Tibial artery (tissue), 4 donors: ENCODE measurements at regions not wholly inside any gene's neighbourhood (a gene's known extent, or its start where the extent isn't known, plus 50 kb on each side); places are given as distances from the start of the nearest gene placed in this dataset.

ENCODE experiments used
- DNase-seq, 2 donors: peaks; one replicate each; pipeline ENCODE4 v3.0.0-alpha.2; 2019
- H3K27ac ChIP-seq, 2 donors: fragments of 200-600 bp; sonication (generic) in 1 of 2; 1 replicate in 1 of 2; 2 replicates in 1 of 2; pipeline ENCODE4 v1.5.1; 2018 to 2019; ENCODE audit warnings: mild to moderate bottlenecking in 1 of 2
- H3K27me3 ChIP-seq, 2 donors: fragments of 200-600 bp; sonication (generic) in 1 of 2; one replicate each; pipeline versions ENCODE4 v1.5.1 to v1.6.0; 2016 to 2019
- H3K36me3 ChIP-seq, 3 donors: fragments of 200-600 bp; sonication (generic) in 2 of 3; one replicate each; pipeline ENCODE4 v1.5.1; 2016 to 2019; ENCODE audit warnings: mild to moderate bottlenecking in 2 of 3
- H3K4me1 ChIP-seq, 4 donors: fragments of 200-600 bp; sonication (generic) in 2 of 4; 1 replicate in 3 of 4; 2 replicates in 1 of 4; pipeline ENCODE4 v1.5.1; 2016 to 2019
- H3K4me3 ChIP-seq, 2 donors: fragments of 200-600 bp; sonication (generic) in 1 of 2; 1 replicate in 1 of 2; 2 replicates in 1 of 2; pipeline ENCODE4 v1.5.1; 2018 to 2019; ENCODE audit warnings: mild to moderate bottlenecking in 2 of 2
- H3K9me3 ChIP-seq, 3 donors: fragments of 200-600 bp; sonication (generic) in 1 of 3; one replicate each; pipeline ENCODE4 v1.5.1; 2016 to 2019
- intact Hi-C: fragments of 100-400 bp; cut with DNase I; formaldehyde crosslinking; loops from one replicate; pipeline ENCODE4 v1.15.0; 2023; ENCODE audit warnings: low total_unique reads
- TF ChIP-seq, protein P1 (sequence below), 2 experiments: fragments of 200-600 bp in 1 of 2; fragments of 450-650 bp in 1 of 2; IDR thresholded peaks; one replicate each; pipeline ENCODE4 v1.5.1; 2017 to 2019; ENCODE audit warnings: antibody characterized with exemption in 2 of 2, mild to moderate bottlenecking in 1 of 2, moderate library complexity in 1 of 2

DNA sequence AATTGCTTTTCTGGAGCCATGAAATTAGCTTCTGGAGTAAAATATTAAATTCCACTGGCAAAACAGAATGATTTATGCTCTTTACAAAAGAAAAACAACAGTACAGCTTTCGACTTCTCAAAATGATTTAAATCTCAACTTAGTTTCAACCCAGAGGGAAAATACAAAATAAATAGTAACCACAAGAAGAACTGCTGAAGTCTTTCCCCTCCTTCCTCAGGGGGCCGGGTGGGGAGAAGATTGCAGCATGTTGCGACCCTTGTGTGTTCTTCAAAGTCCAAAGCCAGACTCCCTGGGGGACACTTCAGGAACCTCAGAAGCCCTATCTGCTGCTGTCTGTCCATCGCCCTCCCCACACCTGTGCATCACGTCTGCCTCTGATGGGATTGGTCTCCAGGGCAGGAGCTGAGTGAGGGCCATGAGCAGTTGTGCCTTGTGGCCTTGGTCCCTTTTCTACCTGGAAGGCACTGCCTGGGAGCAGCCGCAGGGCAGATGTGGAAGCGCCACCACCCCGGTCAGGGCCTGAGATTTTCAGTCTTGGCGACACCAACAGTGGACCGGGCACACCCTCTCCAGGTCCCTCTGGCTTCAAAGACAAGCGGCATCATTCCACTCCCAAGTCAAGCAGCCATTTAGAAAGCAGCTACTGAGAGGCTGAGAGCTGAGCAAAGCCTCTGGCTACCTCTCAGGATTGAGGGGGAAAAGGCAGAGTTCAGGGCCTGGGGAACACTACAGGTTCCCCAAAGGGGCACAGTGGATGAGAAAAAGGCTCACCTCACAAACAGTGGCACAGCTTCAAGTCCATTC is 210.1 kb upstream of the RAB6C start:
- Histone ChIP-seq H3K4me1 (no peaks in the 10 kb centered on the region), H3K27ac (no peak overlapping the region), H3K4me3 (no peak overlapping the region), H3K36me3 (no peaks in the 10 kb centered on the region), H3K27me3 (peaks cover 0 to 21% of the 10 kb centered on the region in 2 donors), H3K9me3 (no peaks in the 10 kb centered on the region)
- TF ChIP-seq, protein P1, sequence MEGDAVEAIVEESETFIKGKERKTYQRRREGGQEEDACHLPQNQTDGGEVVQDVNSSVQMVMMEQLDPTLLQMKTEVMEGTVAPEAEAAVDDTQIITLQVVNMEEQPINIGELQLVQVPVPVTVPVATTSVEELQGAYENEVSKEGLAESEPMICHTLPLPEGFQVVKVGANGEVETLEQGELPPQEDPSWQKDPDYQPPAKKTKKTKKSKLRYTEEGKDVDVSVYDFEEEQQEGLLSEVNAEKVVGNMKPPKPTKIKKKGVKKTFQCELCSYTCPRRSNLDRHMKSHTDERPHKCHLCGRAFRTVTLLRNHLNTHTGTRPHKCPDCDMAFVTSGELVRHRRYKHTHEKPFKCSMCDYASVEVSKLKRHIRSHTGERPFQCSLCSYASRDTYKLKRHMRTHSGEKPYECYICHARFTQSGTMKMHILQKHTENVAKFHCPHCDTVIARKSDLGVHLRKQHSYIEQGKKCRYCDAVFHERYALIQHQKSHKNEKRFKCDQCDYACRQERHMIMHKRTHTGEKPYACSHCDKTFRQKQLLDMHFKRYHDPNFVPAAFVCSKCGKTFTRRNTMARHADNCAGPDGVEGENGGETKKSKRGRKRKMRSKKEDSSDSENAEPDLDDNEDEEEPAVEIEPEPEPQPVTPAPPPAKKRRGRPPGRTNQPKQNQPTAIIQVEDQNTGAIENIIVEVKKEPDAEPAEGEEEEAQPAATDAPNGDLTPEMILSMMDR (IDR thresholded peaks at IDR 0.05) = no peak
- intact Hi-C loops = no loop called here
- peak in 1 of 2 donors; percentile 28 for DNase-seq

DNA sequence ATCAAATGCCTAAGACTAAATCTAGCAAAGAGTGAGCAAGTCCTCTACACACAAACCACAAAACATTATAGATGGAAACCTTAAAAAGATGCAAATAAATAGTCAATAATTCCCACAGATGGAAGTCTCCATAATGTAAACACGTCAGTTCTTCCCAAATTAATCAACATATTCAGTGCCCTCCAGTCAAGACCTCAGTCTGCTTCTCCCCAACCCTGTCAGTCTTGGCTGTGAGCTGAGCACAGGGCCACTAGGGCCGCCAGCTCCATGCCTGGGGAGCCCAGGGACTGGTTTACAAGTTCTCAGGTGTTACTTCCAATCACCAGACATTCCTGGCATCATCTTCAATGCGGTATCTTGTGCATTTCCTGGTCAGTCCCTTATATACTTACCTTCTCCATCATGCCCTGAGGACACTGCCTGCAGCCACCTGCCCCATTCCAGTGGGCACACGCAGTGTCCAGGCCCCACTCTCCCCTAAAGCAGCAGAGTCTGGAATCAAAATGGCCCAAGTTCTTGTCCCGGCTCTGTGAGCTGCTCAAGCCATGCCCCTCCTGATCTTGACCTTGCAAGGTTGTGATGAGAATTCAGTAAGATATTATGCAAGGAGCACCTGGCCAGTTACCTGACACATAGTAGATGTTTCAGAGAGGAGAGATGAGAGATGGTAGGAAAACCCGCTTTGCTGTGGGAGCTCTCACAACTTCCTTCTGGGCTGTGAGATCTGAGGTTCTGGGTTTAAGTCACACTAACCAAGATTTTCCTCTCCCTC is 207.9 kb upstream of the RAB6C start:
- Histone ChIP-seq H3K27me3 (peaks cover 0 to 4% of the 10 kb centered on the region in 2 donors), H3K4me1 (no peaks in the 10 kb centered on the region), H3K9me3 (no peaks in the 10 kb centered on the region), H3K4me3 (no peak overlapping the region), H3K27ac (no peak overlapping the region), H3K36me3 (no peaks in the 10 kb centered on the region)
- intact Hi-C loops = no loop called here
- DNase-seq = peak in 1 of 2 donors; percentile 28
- TF ChIP-seq, protein P1 (IDR thresholded peaks at IDR 0.05) = no peak

DNA sequence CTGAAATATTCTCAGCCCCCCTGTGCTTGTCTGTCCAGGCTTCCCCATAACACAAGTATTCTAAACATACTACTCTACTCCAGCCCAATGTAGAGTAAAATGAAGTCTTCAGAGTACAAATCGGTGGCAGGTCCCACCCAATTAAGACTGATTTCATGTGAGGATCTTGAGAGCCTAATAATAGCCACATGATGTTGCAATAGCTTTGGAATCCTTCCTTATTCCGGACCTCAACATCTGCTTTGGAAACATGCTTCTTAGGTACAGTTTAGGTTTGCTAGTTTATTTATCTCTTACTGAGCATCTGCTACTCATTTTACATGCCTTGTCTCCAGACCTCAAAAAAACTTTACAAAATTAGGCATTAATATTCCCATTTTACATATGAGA is 207.3 kb upstream of the RAB6C start:
- Histone ChIP-seq H3K27me3 (no peaks in the 10 kb centered on the region), H3K27ac (no peak overlapping the region), H3K4me1 (no peaks in the 10 kb centered on the region), H3K36me3 (no peaks in the 10 kb centered on the region), H3K9me3 (no peaks in the 10 kb centered on the region), H3K4me3 (no peak overlapping the region)
- intact Hi-C loops = no loop called here
- DNase-seq = no peak
- TF ChIP-seq, protein P1 (IDR thresholded peaks at IDR 0.05) = no peak

DNA sequence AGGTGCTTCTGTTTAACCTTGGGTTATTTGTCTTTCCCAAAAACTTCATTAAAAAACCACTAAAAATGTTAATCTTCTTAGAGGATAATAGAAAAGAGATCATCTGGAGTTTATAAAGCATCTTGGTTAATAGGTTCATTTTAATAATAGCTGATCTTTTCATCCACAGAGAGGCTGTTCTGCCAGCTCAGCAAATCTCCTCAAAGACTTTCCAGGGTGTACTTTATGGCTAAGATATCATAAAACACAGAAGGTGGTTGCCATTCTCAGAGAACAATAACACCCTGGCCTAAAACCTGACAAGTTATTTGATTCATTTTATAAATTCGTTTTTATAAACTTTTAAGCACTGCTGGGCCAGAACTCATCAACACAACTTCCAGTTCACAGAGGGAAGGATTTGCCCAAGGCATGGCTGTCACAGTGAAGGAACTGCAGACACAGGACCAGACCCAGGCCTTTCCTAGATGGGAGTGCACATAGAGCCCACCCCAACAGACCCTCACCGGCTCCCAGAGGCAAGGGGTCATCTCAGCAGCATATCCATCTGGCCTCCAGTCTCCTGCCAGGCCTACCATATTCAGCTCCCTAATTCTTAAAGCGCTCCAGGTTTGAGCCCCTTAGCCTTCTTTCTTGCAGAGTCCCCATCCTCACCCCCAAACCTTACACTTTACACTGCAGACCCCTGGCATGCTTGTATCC is 203.4 kb upstream of the RAB6C start:
- H3K4me3 ChIP-seq = no peak overlapping the region
- H3K27ac ChIP-seq = no peak overlapping the region
- peak in 1 of 2 donors; percentile 39 for DNase-seq
- intact Hi-C loops = no loop called here
- no peaks in the 10 kb centered on the region for H3K27me3 ChIP-seq
- H3K36me3 ChIP-seq = no peaks in the 10 kb centered on the region
- H3K9me3 ChIP-seq = no peaks in the 10 kb centered on the region
- no peaks in the 10 kb centered on the region for H3K4me1 ChIP-seq
- TF ChIP-seq, protein P1 (IDR thresholded peaks at IDR 0.05) = no peak

DNA sequence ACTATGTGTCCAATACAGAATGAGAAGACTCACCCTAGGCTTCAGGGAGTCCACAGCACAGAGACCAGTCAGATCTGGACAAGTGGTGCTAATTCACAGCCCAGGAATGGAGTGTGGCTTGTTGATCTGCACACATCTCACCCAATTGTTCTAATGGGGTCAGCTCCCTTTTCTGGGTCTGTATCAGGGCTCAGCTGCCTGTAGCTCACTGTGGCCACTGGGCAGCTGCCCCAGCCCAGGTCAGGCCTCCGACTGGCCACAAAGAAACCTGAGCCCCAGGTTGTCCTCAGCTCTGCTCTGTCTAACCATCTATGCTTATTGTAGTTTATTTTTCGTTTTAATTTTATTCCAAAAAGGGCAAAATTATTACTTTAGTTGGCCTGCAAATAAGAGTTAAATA is 202.3 kb upstream of the RAB6C start:
- H3K9me3 ChIP-seq = no peaks in the 10 kb centered on the region
- intact Hi-C loops = no loop called here
- no peaks in the 10 kb centered on the region for H3K4me1 ChIP-seq
- H3K27ac ChIP-seq = no peak overlapping the region
- TF ChIP-seq, protein P1 (IDR thresholded peaks at IDR 0.05) = no peak
- H3K27me3 ChIP-seq = no peaks in the 10 kb centered on the region
- no peaks in the 10 kb centered on the region for H3K36me3 ChIP-seq
- DNase-seq = peak in 1 of 2 donors; percentile 7
- H3K4me3 ChIP-seq = no peak overlapping the region
